Kidney (tissue), 13 donors: ENCODE measurements at regions not wholly inside any gene's neighbourhood (a gene's known extent, or its start where the extent isn't known, plus 50 kb on each side); places are given as distances from the start of the nearest gene placed in this dataset.
A peak's percentile ranks its signal among the peaks of the same experiment; 100 is the strongest.

Experiments
- DNase-seq, 5 donors: peaks; one replicate each; pipeline ENCODE4 v3.0.0-alpha.2; 2013 to 2020
- FAIRE-seq: peaks from 2 replicates; lab custom pipeline; 2012; peaks lifted over from hg19 to GRCh38; lab: Jason Lieb, UNC
- H3K27ac ChIP-seq, 2 donors: one replicate each; pipeline ENCODE4 v1.7.0; 2013; ENCODE audit warnings: low read depth in 2 of 2, low read length in 2 of 2, inconsistent platforms in 1 of 2
- H3K27me3 ChIP-seq: one replicate; pipeline ENCODE4 v1.7.1; 2013; ENCODE audit warnings: low read length, inconsistent platforms; ENCODE audit not compliant: control insufficient read depth, insufficient read depth
- H3K36me3 ChIP-seq, 3 donors: one replicate each; pipeline versions ENCODE4 v1.7.0 to v1.7.1; 2013; ENCODE audit warnings: low read length in 3 of 3, control low read depth in 1 of 3, inconsistent platforms in 1 of 3; ENCODE audit not compliant: insufficient read depth in 3 of 3, control insufficient read depth in 2 of 3
- H3K4me1 ChIP-seq, 3 donors: one replicate each; pipeline versions ENCODE4 v1.7.0 to v1.7.1; 2013; ENCODE audit warnings: low read length in 3 of 3, inconsistent platforms in 1 of 3, low read depth in 1 of 3; ENCODE audit not compliant: control insufficient read depth in 2 of 3, insufficient read depth in 2 of 3
- H3K4me3 ChIP-seq, 3 donors: one replicate each; pipeline versions ENCODE4 v1.7.0 to v1.8.1; 2013; ENCODE audit warnings: low read length in 3 of 3, control low read depth in 1 of 3, inconsistent platforms in 1 of 3
- H3K9ac ChIP-seq, 3 donors: one replicate each; pipeline versions ENCODE4 v1.7.0 to v1.7.1; 2013; ENCODE audit warnings: low read length in 3 of 3, control low read depth in 1 of 3, inconsistent platforms in 1 of 3
- H3K9me3 ChIP-seq, 3 donors: one replicate each; pipeline versions ENCODE4 v1.7.0 to v1.7.1; 2013; ENCODE audit warnings: low read length in 3 of 3, control low read depth in 1 of 3, inconsistent platforms in 1 of 3; ENCODE audit not compliant: control insufficient read depth in 2 of 3, insufficient read depth in 1 of 3
- intact Hi-C: fragments of 100-400 bp; cut with DNase I; formaldehyde crosslinking; loops from one replicate; pipeline ENCODE4 v1.11.1; 2022
- TF ChIP-seq, protein P1 (sequence below): IDR thresholded peaks from 3 replicates; pipeline ENCODE4 v1.5.1; 2012; ENCODE audit warnings: mild to moderate bottlenecking, moderate library complexity, borderline replicate concordance; ENCODE audit not compliant: insufficient read depth; ENCODE audit errors: extremely low read depth
- donor health status: control.
- donor health status: control.
- donor health status: control.
- donor health status: control.
- donor health status: control.
- donor health status: DM: yes; HTN: yes; CAD: no.
- donor health status: Normal renal cell carcinoma (clear cell type).

- DNase-seq (peak in 1 of 5 donors; percentile 56), FAIRE-seq (no peak)
- TF ChIP-seq, protein P1, sequence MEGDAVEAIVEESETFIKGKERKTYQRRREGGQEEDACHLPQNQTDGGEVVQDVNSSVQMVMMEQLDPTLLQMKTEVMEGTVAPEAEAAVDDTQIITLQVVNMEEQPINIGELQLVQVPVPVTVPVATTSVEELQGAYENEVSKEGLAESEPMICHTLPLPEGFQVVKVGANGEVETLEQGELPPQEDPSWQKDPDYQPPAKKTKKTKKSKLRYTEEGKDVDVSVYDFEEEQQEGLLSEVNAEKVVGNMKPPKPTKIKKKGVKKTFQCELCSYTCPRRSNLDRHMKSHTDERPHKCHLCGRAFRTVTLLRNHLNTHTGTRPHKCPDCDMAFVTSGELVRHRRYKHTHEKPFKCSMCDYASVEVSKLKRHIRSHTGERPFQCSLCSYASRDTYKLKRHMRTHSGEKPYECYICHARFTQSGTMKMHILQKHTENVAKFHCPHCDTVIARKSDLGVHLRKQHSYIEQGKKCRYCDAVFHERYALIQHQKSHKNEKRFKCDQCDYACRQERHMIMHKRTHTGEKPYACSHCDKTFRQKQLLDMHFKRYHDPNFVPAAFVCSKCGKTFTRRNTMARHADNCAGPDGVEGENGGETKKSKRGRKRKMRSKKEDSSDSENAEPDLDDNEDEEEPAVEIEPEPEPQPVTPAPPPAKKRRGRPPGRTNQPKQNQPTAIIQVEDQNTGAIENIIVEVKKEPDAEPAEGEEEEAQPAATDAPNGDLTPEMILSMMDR, result no peak
- peaks cover 0 to 2% (median 0%) of the 10 kb centered on the region in 3 donors for H3K4me1 ChIP-seq
- no peaks in the 10 kb centered on the region for H3K27me3 ChIP-seq
- no peak overlapping the region for H3K4me3 ChIP-seq
- no peak overlapping the region for H3K9ac ChIP-seq
- H3K36me3 ChIP-seq, result no peaks in the 10 kb centered on the region
- H3K27ac ChIP-seq, result no peak overlapping the region
- no peaks in the 10 kb centered on the region for H3K9me3 ChIP-seq
- intact Hi-C loops, result no loop called here
Observed at GRCh38 chr11:34830648-34831047, 85.5 kb downstream of the APIP start.

DNA sequence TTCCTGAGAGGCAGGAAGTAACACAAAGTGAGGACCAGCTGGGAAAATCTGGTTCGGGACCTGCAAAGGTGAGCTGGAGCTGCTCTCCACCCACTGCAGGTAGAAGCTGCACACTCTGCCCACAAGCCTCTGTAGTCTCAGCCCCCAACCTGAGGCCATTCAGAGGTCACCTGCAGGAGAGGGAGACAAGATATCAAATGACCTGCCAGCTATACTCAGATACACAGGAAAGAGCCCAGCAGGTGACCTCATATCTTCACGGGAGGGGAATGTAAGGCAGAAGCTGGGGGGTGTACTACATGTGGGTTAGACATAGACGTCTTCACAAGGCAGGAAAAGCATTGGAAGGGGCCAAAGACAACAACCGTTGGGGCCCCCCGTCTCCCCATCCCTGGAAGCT is 86.1 kb downstream of the APIP start:
- TF ChIP-seq, protein P1, result no peak
- peak in 2 of 5 donors; percentile 31 to 40 for DNase-seq
- intact Hi-C loops, result no loop called here
- H3K4me3 ChIP-seq, result no peak overlapping the region
- H3K36me3 ChIP-seq, result no peaks in the 10 kb centered on the region
- no peaks in the 10 kb centered on the region for H3K9me3 ChIP-seq
- no peaks in the 10 kb centered on the region for H3K27me3 ChIP-seq
- H3K27ac ChIP-seq, result no peak overlapping the region
- H3K4me1 ChIP-seq, result peaks cover 0 to 7% (median 0%) of the 10 kb centered on the region in 3 donors
- no peak for FAIRE-seq
- H3K9ac ChIP-seq, result no peak overlapping the region

GRCh38 chr11:34827228-34827627 is 89.0 kb downstream of the APIP start:
- Histone ChIP-seq H3K4me1 (peaks cover 0 to 10% (median 0%) of the 10 kb centered on the region in 3 donors), H3K27me3 (no peaks in the 10 kb centered on the region), H3K27ac (no peak overlapping the region), H3K4me3 (no peak overlapping the region), H3K9me3 (no peaks in the 10 kb centered on the region), H3K36me3 (no peaks in the 10 kb centered on the region), H3K9ac (no peak overlapping the region)
- FAIRE-seq (no peak), DNase-seq (no peak)
- TF ChIP-seq, protein P1, result no peak
- intact Hi-C loops, result no loop called here

- Histone ChIP-seq H3K9me3 (no peaks in the 10 kb centered on the region), H3K27me3 (no peaks in the 10 kb centered on the region), H3K36me3 (no peaks in the 10 kb centered on the region), H3K4me1 (peaks cover 0 to 10% (median 0%) of the 10 kb centered on the region in 3 donors), H3K9ac (no peak overlapping the region), H3K27ac (no peak overlapping the region), H3K4me3 (no peak overlapping the region)
- intact Hi-C loops, result no loop called here
- DNase-seq, result no peak
- TF ChIP-seq, protein P1, result no peak
- FAIRE-seq, result no peak
Observed at GRCh38 chr11:34826384-34826726, 89.8 kb downstream of the APIP start.
